ENCODE measurements at regions not wholly inside any gene's neighbourhood (a gene's known extent, or its start where the extent isn't known, plus 50 kb on each side); places are given as distances from the start of the nearest gene placed in this dataset.
"Not testable (repeated sequence)": the region's sequence is repeated elsewhere in the genome, so short reads cannot be mapped to it uniquely, and the experiment has no call there.

GRCh38 chr6:144410059-144410458 is 124.9 kb downstream of the UTRN start:
- Histone ChIP-seq H2AFZ (ENCODE audit: low read length) (no peak overlapping the region), H3K4me3 (ENCODE audit: low read length) (no peak overlapping the region), H3K27ac (ENCODE audit: low read length) (no peak overlapping the region), H3K36me3 (ENCODE audit: low read depth, low read length) (no peaks in the 10 kb centered on the region), H3K4me1 (ENCODE audit: insufficient read depth, low read length) (peaks cover 31% of the 10 kb centered on the region), H3K79me2 (ENCODE audit: low read length) (peaks cover 31% of the 10 kb centered on the region), H3K9me3 (ENCODE audit: low read length) (no peaks in the 10 kb centered on the region), H3K9me2 (replicated peaks; ENCODE audit: low read length) (no peaks in the 10 kb centered on the region), H4K20me1 (ENCODE audit: low read length) (no peaks in the 10 kb centered on the region), H3K27me3 (ENCODE audit: low read length) (no peaks in the 10 kb centered on the region), H3K4me2 (ENCODE audit: low read length) (no peak overlapping the region), H3K9ac (ENCODE audit: low read length) (no peak overlapping the region), H3F3A (ENCODE audit: low read length, unreplicated experiment) (no peaks in the 10 kb centered on the region)
- no peak for ATAC-seq
- ChIA-PET CTCF (no interaction called here), POLR2A (ENCODE audit: unreplicated experiment) (no interaction called here)
- no peak for DNase-seq
- intact Hi-C loops (cut with micrococcal nuclease) = loop anchor here (10.0 kb wide), 1 partner anchor 65 kb away; no protein-coding TSS in a partner anchor
- no TSS peak for BruUV-seq (replicated peaks)
- TF ChIP-seq, protein P1, sequence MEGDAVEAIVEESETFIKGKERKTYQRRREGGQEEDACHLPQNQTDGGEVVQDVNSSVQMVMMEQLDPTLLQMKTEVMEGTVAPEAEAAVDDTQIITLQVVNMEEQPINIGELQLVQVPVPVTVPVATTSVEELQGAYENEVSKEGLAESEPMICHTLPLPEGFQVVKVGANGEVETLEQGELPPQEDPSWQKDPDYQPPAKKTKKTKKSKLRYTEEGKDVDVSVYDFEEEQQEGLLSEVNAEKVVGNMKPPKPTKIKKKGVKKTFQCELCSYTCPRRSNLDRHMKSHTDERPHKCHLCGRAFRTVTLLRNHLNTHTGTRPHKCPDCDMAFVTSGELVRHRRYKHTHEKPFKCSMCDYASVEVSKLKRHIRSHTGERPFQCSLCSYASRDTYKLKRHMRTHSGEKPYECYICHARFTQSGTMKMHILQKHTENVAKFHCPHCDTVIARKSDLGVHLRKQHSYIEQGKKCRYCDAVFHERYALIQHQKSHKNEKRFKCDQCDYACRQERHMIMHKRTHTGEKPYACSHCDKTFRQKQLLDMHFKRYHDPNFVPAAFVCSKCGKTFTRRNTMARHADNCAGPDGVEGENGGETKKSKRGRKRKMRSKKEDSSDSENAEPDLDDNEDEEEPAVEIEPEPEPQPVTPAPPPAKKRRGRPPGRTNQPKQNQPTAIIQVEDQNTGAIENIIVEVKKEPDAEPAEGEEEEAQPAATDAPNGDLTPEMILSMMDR (conservative IDR thresholded peaks at IDR 0.05; ENCODE audit: low read depth, low read length) = no peak
- TF ChIP-seq EZH2 (IDR thresholded peaks at IDR 0.05; ENCODE audit: low read length, unreplicated experiment) (no peak), EZH2phosphoT487 (IDR thresholded peaks at IDR 0.05; ENCODE audit: borderline replicate concordance, low read length) (no peak)

DNA sequence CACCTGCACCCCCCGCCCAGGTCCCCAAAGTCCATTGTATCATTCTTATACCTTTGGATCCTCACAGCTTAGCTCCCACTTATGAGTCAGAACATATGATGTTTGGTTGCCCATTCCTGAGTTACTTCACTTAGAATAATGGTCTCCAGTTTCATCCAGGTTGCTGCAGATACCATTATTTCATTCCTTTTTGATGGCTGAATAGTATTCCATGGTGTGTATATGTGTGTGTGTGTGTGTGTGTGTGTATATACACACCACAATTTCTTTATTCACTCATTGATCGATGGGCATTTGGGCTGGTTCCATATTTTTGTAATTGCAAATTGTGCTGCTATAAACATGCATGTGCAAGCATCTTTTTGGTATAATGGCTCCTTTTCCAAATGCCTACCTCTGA is 125.4 kb downstream of the UTRN start:
- H3K36me3 ChIP-seq (ENCODE audit: low read depth, low read length); ATAC-seq; BruUV-seq (replicated peaks); H3K4me2 ChIP-seq (ENCODE audit: low read length); H3F3A ChIP-seq (ENCODE audit: low read length, unreplicated experiment); H2AFZ ChIP-seq (ENCODE audit: low read length); H4K20me1 ChIP-seq (ENCODE audit: low read length); CTCF ChIA-PET; H3K9ac ChIP-seq (ENCODE audit: low read length); H3K9me3 ChIP-seq (ENCODE audit: low read length); DNase-seq; H3K27me3 ChIP-seq (ENCODE audit: low read length); H3K9me2 ChIP-seq (replicated peaks; ENCODE audit: low read length); POLR2A ChIA-PET (ENCODE audit: unreplicated experiment); H3K27ac ChIP-seq (ENCODE audit: low read length); H3K4me3 ChIP-seq (ENCODE audit: low read length): not testable (repeated sequence)
- peaks cover 36% of the 10 kb centered on the region for H3K4me1 ChIP-seq (ENCODE audit: insufficient read depth, low read length)
- intact Hi-C loops (cut with micrococcal nuclease) = loop anchor here (10.0 kb wide), 1 partner anchor 66 kb away; no protein-coding TSS in a partner anchor
- H3K79me2 ChIP-seq (ENCODE audit: low read length) = peaks cover 31% of the 10 kb centered on the region

GRCh38 chr6:144411531-144412165 is 126.5 kb downstream of the UTRN start:
- Histone ChIP-seq H3K36me3 (ENCODE audit: low read depth, low read length) (no peaks in the 10 kb centered on the region), H3K9ac (ENCODE audit: low read length) (peak overlapping the region; percentile 42), H3K4me1 (ENCODE audit: insufficient read depth, low read length) (peaks cover 46% of the 10 kb centered on the region), H3K4me3 (ENCODE audit: low read length) (peak overlapping the region; percentile 66), H3K4me2 (ENCODE audit: low read length) (peak overlapping the region; percentile 91), H3K79me2 (ENCODE audit: low read length) (peaks cover 35% of the 10 kb centered on the region), H3K9me2 (replicated peaks; ENCODE audit: low read length) (no peaks in the 10 kb centered on the region), H3F3A (ENCODE audit: low read length, unreplicated experiment) (peaks cover 11% of the 10 kb centered on the region), H2AFZ (ENCODE audit: low read length) (peak overlapping the region; percentile 39; the same call in 1 of the 2 replicates), H4K20me1 (ENCODE audit: low read length) (no peaks in the 10 kb centered on the region), H3K27me3 (ENCODE audit: low read length) (no peaks in the 10 kb centered on the region), H3K27ac (ENCODE audit: low read length) (peak overlapping the region; percentile 85), H3K9me3 (ENCODE audit: low read length) (no peaks in the 10 kb centered on the region)
- ChIA-PET CTCF (no interaction called here), POLR2A (ENCODE audit: unreplicated experiment) (no interaction called here)
- peak; percentile 39 for ATAC-seq
- no TSS peak for BruUV-seq (replicated peaks)
- intact Hi-C loops (cut with micrococcal nuclease) = loop anchor here (10.0 kb wide), 1 partner anchor 67 kb away; no protein-coding TSS in a partner anchor
- DNase-seq = peak; percentile 56
- TF ChIP-seq EZH2phosphoT487 (IDR thresholded peaks at IDR 0.05; ENCODE audit: borderline replicate concordance, low read length) (no peak), EZH2 (IDR thresholded peaks at IDR 0.05; ENCODE audit: low read length, unreplicated experiment) (no peak)
- TF ChIP-seq, protein P1 (conservative IDR thresholded peaks at IDR 0.05; ENCODE audit: low read depth, low read length) = no peak

All from PC-3 (cell line).